OCI-LY3 (cell line): ENCODE measurements at regions not wholly inside any gene's neighbourhood (a gene's known extent, or its start where the extent isn't known, plus 50 kb on each side); places are given as distances from the start of the nearest gene placed in this dataset.

Source experiments
- CTCF ChIP-seq: fragments of 200-600, 300-600 bp; sonication (generic); IDR thresholded peaks from 2 replicates; pipeline ENCODE4 v1.5.1; 2014; ENCODE audit warnings: antibody characterized with exemption, low read length, low read depth
- EZH2phosphoT487 ChIP-seq: fragments of 200-600 bp; shearing (Covaris generic); IDR thresholded peaks from 2 replicates; pipeline ENCODE4 v1.6.1; 2018; ENCODE audit warnings: antibody characterized with exemption, mixed run types, low read depth

GRCh38 chr2:67772216-67773170 is 290.3 kb downstream of the C1D start:
- TF ChIP-seq CTCF = no peak
- no peak for TF ChIP-seq EZH2phosphoT487
